A673 (cell line): ENCODE measurements at regions not wholly inside any gene's neighbourhood (a gene's known extent, or its start where the extent isn't known, plus 50 kb on each side); places are given as distances from the start of the nearest gene placed in this dataset.

Source experiments
- CTCF ChIP-seq: fragments of 300-800, 200-600 bp; sonication (generic); conservative IDR thresholded peaks from 2 replicates; pipeline ENCODE4 v1.5.1; 2017; ENCODE audit warnings: low read depth, mild to moderate bottlenecking, antibody characterized with exemption, low read length, moderate library complexity, mixed read lengths
- EZH2 ChIP-seq: fragments of 200-600 bp; sonication (generic); IDR thresholded peaks from 2 replicates; pipeline ENCODE4 v1.6.1; 2017; ENCODE audit warnings: borderline replicate concordance, low read depth, mild to moderate bottlenecking, mixed read lengths, antibody characterized with exemption, low read length; ENCODE audit not compliant: poor library complexity, severe bottlenecking

GRCh38 chr6:2471472-2471871 is 226.1 kb upstream of the GMDS start:
- TF ChIP-seq CTCF (no peak), EZH2 (no peak)
